ENCODE measurements at regions not wholly inside any gene's neighbourhood (a gene's known extent, or its start where the extent isn't known, plus 50 kb on each side); places are given as distances from the start of the nearest gene placed in this dataset.

GRCh38 chr10:89873055-89873454 lies 171.7 kb downstream of the KIF20B start:
- no peaks in the 10 kb centered on the region for H3K79me2 ChIP-seq (ENCODE audit: insufficient read depth, low read depth, low read length)
- H3K9me3 ChIP-seq (ENCODE audit: low read length): no peaks in the 10 kb centered on the region
- H3K4me3 ChIP-seq (ENCODE audit: low read depth, low read length, poor library complexity, severe bottlenecking): no peak overlapping the region
- no peak for DNase-seq (ENCODE audit: low spot score)
- no peaks in the 10 kb centered on the region for H4K20me1 ChIP-seq (ENCODE audit: insufficient read depth, low read length)
- no TSS peak for BruUV-seq (replicated peaks)
- H3K27ac ChIP-seq (ENCODE audit: low read depth, low read length, poor library complexity, severe bottlenecking): no peak overlapping the region
- ChIA-PET POLR2A (no interaction called here), CTCF (ENCODE audit: unreplicated experiment) (no interaction called here)
- H3K36me3 ChIP-seq (ENCODE audit: insufficient read depth, low read length): no peaks in the 10 kb centered on the region
- no peaks in the 10 kb centered on the region for H3K9me2 ChIP-seq (ENCODE audit: insufficient read depth, low read length)
- TF ChIP-seq, protein P1, sequence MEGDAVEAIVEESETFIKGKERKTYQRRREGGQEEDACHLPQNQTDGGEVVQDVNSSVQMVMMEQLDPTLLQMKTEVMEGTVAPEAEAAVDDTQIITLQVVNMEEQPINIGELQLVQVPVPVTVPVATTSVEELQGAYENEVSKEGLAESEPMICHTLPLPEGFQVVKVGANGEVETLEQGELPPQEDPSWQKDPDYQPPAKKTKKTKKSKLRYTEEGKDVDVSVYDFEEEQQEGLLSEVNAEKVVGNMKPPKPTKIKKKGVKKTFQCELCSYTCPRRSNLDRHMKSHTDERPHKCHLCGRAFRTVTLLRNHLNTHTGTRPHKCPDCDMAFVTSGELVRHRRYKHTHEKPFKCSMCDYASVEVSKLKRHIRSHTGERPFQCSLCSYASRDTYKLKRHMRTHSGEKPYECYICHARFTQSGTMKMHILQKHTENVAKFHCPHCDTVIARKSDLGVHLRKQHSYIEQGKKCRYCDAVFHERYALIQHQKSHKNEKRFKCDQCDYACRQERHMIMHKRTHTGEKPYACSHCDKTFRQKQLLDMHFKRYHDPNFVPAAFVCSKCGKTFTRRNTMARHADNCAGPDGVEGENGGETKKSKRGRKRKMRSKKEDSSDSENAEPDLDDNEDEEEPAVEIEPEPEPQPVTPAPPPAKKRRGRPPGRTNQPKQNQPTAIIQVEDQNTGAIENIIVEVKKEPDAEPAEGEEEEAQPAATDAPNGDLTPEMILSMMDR (conservative IDR thresholded peaks at IDR 0.05; ENCODE audit: low read length): no peak
- no peak for TF ChIP-seq EZH2phosphoT487 (IDR thresholded peaks at IDR 0.05; ENCODE audit: borderline replicate concordance, low read depth, low read length)
- intact Hi-C loops (cut with micrococcal nuclease; ENCODE audit: unreplicated experiment): no loop called here
- no peak overlapping the region for H3K4me2 ChIP-seq (ENCODE audit: low read length)
- no peaks in the 10 kb centered on the region for H3K4me1 ChIP-seq (ENCODE audit: insufficient read depth, low read length, poor library complexity, severe bottlenecking)
- H2AFZ ChIP-seq (ENCODE audit: low read length): no peak overlapping the region

GRCh38 chr10:89875557-89875956 lies 174.2 kb downstream of the KIF20B start:
- ChIA-PET POLR2A (no interaction called here), CTCF (ENCODE audit: unreplicated experiment) (no interaction called here)
- Histone ChIP-seq H3K4me3 (ENCODE audit: low read depth, low read length, poor library complexity, severe bottlenecking) (no peak overlapping the region), H4K20me1 (ENCODE audit: insufficient read depth, low read length) (no peaks in the 10 kb centered on the region), H3K9me2 (ENCODE audit: insufficient read depth, low read length) (no peaks in the 10 kb centered on the region), H3K27ac (ENCODE audit: low read depth, low read length, poor library complexity, severe bottlenecking) (no peak overlapping the region), H3K4me1 (ENCODE audit: insufficient read depth, low read length, poor library complexity, severe bottlenecking) (no peaks in the 10 kb centered on the region), H3K9me3 (ENCODE audit: low read length) (no peaks in the 10 kb centered on the region), H3K4me2 (ENCODE audit: low read length) (no peak overlapping the region), H2AFZ (ENCODE audit: low read length) (no peak overlapping the region), H3K79me2 (ENCODE audit: insufficient read depth, low read depth, low read length) (no peaks in the 10 kb centered on the region), H3K36me3 (ENCODE audit: insufficient read depth, low read length) (no peaks in the 10 kb centered on the region)
- TF ChIP-seq, protein P1 (conservative IDR thresholded peaks at IDR 0.05; ENCODE audit: low read length): no peak
- TF ChIP-seq EZH2phosphoT487 (IDR thresholded peaks at IDR 0.05; ENCODE audit: borderline replicate concordance, low read depth, low read length): no peak
- intact Hi-C loops (cut with micrococcal nuclease; ENCODE audit: unreplicated experiment): no loop called here
- no TSS peak for BruUV-seq (replicated peaks)
- DNase-seq (ENCODE audit: low spot score): no peak

- Histone ChIP-seq H3K36me3 (ENCODE audit: insufficient read depth, low read length) (no peaks in the 10 kb centered on the region), H4K20me1 (ENCODE audit: insufficient read depth, low read length) (no peaks in the 10 kb centered on the region), H2AFZ (ENCODE audit: low read length) (no peak overlapping the region), H3K9me2 (ENCODE audit: insufficient read depth, low read length) (no peaks in the 10 kb centered on the region), H3K79me2 (ENCODE audit: insufficient read depth, low read depth, low read length) (no peaks in the 10 kb centered on the region), H3K4me3 (ENCODE audit: low read depth, low read length, poor library complexity, severe bottlenecking) (no peak overlapping the region), H3K4me2 (ENCODE audit: low read length) (no peak overlapping the region), H3K27ac (ENCODE audit: low read depth, low read length, poor library complexity, severe bottlenecking) (no peak overlapping the region), H3K9me3 (ENCODE audit: low read length) (no peaks in the 10 kb centered on the region), H3K4me1 (ENCODE audit: insufficient read depth, low read length, poor library complexity, severe bottlenecking) (no peaks in the 10 kb centered on the region)
- no peak for TF ChIP-seq EZH2phosphoT487 (IDR thresholded peaks at IDR 0.05; ENCODE audit: borderline replicate concordance, low read depth, low read length)
- TF ChIP-seq, protein P1 (conservative IDR thresholded peaks at IDR 0.05; ENCODE audit: low read length): no peak
- intact Hi-C loops (cut with micrococcal nuclease; ENCODE audit: unreplicated experiment): no loop called here
- BruUV-seq (replicated peaks): no TSS peak
- DNase-seq (ENCODE audit: low spot score): no peak
- CTCF ChIA-PET (ENCODE audit: unreplicated experiment): no interaction called here
- POLR2A ChIA-PET: no interaction called here
Observed at GRCh38 chr10:89879121-89879520, 177.7 kb downstream of the KIF20B start.

Data from OCI-LY7 (cell line).